ENCODE measurements at regions not wholly inside any gene's neighbourhood (a gene's known extent, or its start where the extent isn't known, plus 50 kb on each side); places are given as distances from the start of the nearest gene placed in this dataset.

- Histone ChIP-seq H4K20me1 (replicated peaks; ENCODE audit: insufficient read depth) (no peaks in the 10 kb centered on the region), H3K4me2 (no peak overlapping the region), H3K27ac (ENCODE audit: low read depth) (no peak overlapping the region), H2AFZ (no peak overlapping the region), H3K4me3 (no peak overlapping the region), H3K79me2 (replicated peaks; ENCODE audit: insufficient read depth) (no peaks in the 10 kb centered on the region), H3K27me3 (ENCODE audit: insufficient read depth) (no peaks in the 10 kb centered on the region), H3F3A (replicated peaks; ENCODE audit: low read depth) (no peaks in the 10 kb centered on the region), H3K36me3 (ENCODE audit: insufficient read depth) (no peaks in the 10 kb centered on the region), H3K4me1 (ENCODE audit: insufficient read depth) (peaks cover 16% of the 10 kb centered on the region), H3K9me2 (ENCODE audit: insufficient read depth) (no peaks in the 10 kb centered on the region)
- Mint-ChIP-seq H3K9me3 (no peaks in the 10 kb centered on the region), H3K4me3 (no peak overlapping the region), H3K4me1 (peaks cover 13% of the 10 kb centered on the region), H3K27me3 (ENCODE audit: insufficient read depth, low read depth, poor library complexity) (peaks cover 2% of the 10 kb centered on the region), H3K27ac (no peak overlapping the region), H3K36me3 (ENCODE audit: low read depth) (no peaks in the 10 kb centered on the region)
- TF ChIP-seq REST (IDR thresholded peaks at IDR 0.05; ENCODE audit: unreplicated experiment) (no peak), ZNF331 (CRISPR knock-in tag; IDR thresholded peaks at IDR 0.05; ENCODE audit: low read depth) (no peak), ETS1 (IDR thresholded peaks at IDR 0.05) (no peak), EZH2 (IDR thresholded peaks at IDR 0.05; ENCODE audit: low read depth, unreplicated experiment) (no peak), POLR2AphosphoS5 (IDR thresholded peaks at IDR 0.05; ENCODE audit: low read depth) (no peak), JUNB (IDR thresholded peaks at IDR 0.05; ENCODE audit: unreplicated experiment) (no peak), STAT1 (IDR thresholded peaks at IDR 0.05; ENCODE audit: unreplicated experiment) (no peak), CREB1 (CRISPR knock-in tag; IDR thresholded peaks at IDR 0.05; ENCODE audit: low read depth) (no peak), ZNF462 (CRISPR knock-in tag; IDR thresholded peaks at IDR 0.05) (no peak), NANOG (IDR thresholded peaks at IDR 0.05; ENCODE audit: borderline replicate concordance) (no peak), EZH2phosphoT487 (IDR thresholded peaks at IDR 0.05; ENCODE audit: unreplicated experiment) (no peak)
- TF ChIP-seq, protein P1, sequence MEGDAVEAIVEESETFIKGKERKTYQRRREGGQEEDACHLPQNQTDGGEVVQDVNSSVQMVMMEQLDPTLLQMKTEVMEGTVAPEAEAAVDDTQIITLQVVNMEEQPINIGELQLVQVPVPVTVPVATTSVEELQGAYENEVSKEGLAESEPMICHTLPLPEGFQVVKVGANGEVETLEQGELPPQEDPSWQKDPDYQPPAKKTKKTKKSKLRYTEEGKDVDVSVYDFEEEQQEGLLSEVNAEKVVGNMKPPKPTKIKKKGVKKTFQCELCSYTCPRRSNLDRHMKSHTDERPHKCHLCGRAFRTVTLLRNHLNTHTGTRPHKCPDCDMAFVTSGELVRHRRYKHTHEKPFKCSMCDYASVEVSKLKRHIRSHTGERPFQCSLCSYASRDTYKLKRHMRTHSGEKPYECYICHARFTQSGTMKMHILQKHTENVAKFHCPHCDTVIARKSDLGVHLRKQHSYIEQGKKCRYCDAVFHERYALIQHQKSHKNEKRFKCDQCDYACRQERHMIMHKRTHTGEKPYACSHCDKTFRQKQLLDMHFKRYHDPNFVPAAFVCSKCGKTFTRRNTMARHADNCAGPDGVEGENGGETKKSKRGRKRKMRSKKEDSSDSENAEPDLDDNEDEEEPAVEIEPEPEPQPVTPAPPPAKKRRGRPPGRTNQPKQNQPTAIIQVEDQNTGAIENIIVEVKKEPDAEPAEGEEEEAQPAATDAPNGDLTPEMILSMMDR (conservative IDR thresholded peaks at IDR 0.05; ENCODE audit: low read depth in 2 of 2) = no peak
- ATAC-seq = no peak
- no peak for DNase-seq (ENCODE audit: low spot score)
Observed at GRCh38 chr3:159144891-159145290, 343.0 kb downstream of the MFSD1 start.
